GM23338 (cell line): ENCODE measurements at regions not wholly inside any gene's neighbourhood (a gene's known extent, or its start where the extent isn't known, plus 50 kb on each side); places are given as distances from the start of the nearest gene placed in this dataset.

Experiments used
- ATAC-seq: fragments of 200-7000 bp; cut with Tn5 transposase; 3 replicates; pipeline ENCODE4 v1.9.1; 2020
- DNase-seq: peaks from one replicate; pipeline ENCODE4 v3.0.0-alpha.2; 2015; ENCODE audit warnings: low spot score
- H2AFZ ChIP-seq: fragments of 200-600 bp; sonication (generic); 2 replicates; pipeline ENCODE4 v1.8.0; 2016; ENCODE audit warnings: antibody characterized with exemption, mild to moderate bottlenecking, moderate library complexity
- H3F3A ChIP-seq: fragments of 200-600 bp; sonication (generic); replicated peaks from 2 replicates; pipeline ENCODE4 v1.8.0; 2017; ENCODE audit warnings: antibody characterized with exemption, mixed run types, low read depth
- H3K27ac ChIP-seq: fragments of 200-600 bp; sonication (generic); 2 replicates; pipeline ENCODE4 v1.6.1; 2016; ENCODE audit warnings: low read depth
- H3K27me3 ChIP-seq: fragments of 200-600 bp; sonication (generic); 2 replicates; pipeline ENCODE4 v1.8.0; 2016; ENCODE audit warnings: mild to moderate bottlenecking, mixed run types, moderate library complexity; ENCODE audit not compliant: insufficient read depth
- H3K36me3 ChIP-seq: fragments of 200-600 bp; sonication (generic); 2 replicates; pipeline ENCODE4 v1.8.0; 2016; ENCODE audit warnings: mild to moderate bottlenecking; ENCODE audit not compliant: insufficient read depth
- H3K4me1 ChIP-seq: fragments of 200-600 bp; sonication (generic); 2 replicates; pipeline ENCODE4 v1.8.0; 2016; ENCODE audit warnings: mild to moderate bottlenecking, moderate library complexity; ENCODE audit not compliant: insufficient read depth
- H3K4me2 ChIP-seq: fragments of 200-600 bp; sonication (generic); 2 replicates; pipeline ENCODE4 v1.7.1; 2017; ENCODE audit warnings: mixed run types
- H3K4me3 ChIP-seq: fragments of 200-600 bp; sonication (generic); 2 replicates; pipeline ENCODE4 v1.6.1; 2016; ENCODE audit warnings: mixed run types
- H3K79me2 ChIP-seq: fragments of 200-600 bp; sonication (generic); replicated peaks from 2 replicates; pipeline ENCODE4 v1.8.0; 2017; ENCODE audit warnings: mild to moderate bottlenecking; ENCODE audit not compliant: insufficient read depth
- H3K9me2 ChIP-seq: fragments of 200-600 bp; sonication (generic); 2 replicates; pipeline ENCODE4 v1.8.0; 2017; ENCODE audit not compliant: insufficient read depth
- H4K20me1 ChIP-seq: fragments of 200-600 bp; sonication (generic); replicated peaks from 2 replicates; pipeline ENCODE4 v1.8.0; 2017; ENCODE audit warnings: mild to moderate bottlenecking; ENCODE audit not compliant: insufficient read depth
- H3K27ac Mint-ChIP-seq: 2 replicates; pipeline ENCODE4 v1.8.0; 2020; ENCODE audit warnings: inconsistent platforms, mild to moderate bottlenecking, moderate library complexity, mixed read lengths
- H3K27me3 Mint-ChIP-seq: 3 replicates; pipeline ENCODE4 v1.8.0; 2022; ENCODE audit warnings: low read depth, mild to moderate bottlenecking, moderate library complexity, mixed read lengths, inconsistent platforms; ENCODE audit not compliant: insufficient read depth, poor library complexity
- H3K36me3 Mint-ChIP-seq: 3 replicates; pipeline ENCODE4 v1.8.0; 2021; ENCODE audit warnings: low read depth, mild to moderate bottlenecking, inconsistent platforms, moderate library complexity, mixed read lengths
- H3K4me1 Mint-ChIP-seq: 3 replicates; pipeline ENCODE4 v1.8.0; 2020; ENCODE audit warnings: mild to moderate bottlenecking, inconsistent platforms, mixed read lengths
- H3K4me3 Mint-ChIP-seq: 3 replicates; pipeline ENCODE4 v1.8.0; 2021; ENCODE audit warnings: moderate library complexity, mild to moderate bottlenecking, inconsistent platforms, mixed read lengths
- H3K9me3 Mint-ChIP-seq: 3 replicates; pipeline ENCODE4 v1.8.0; 2020; ENCODE audit warnings: moderate library complexity, mild to moderate bottlenecking, inconsistent platforms, mixed read lengths
- CREB1 ChIP-seq: fragments of 250-450 bp; sonication (Bioruptor Pico); IDR thresholded peaks from 2 replicates; pipeline ENCODE4 v1.5.0; 2020; ENCODE audit warnings: low read depth, mild to moderate bottlenecking, moderate library complexity
- CTCF ChIP-seq, 2 experiments: fragments of 200-600 bp in 1 of 2; sonication (generic) in 1 of 2; conservative IDR thresholded peaks; 2 replicates each; pipeline versions ENCODE4 v1.5.1 to v1.6.1; 2016 to 2017; ENCODE audit warnings: antibody characterized with exemption in 2 of 2, low read depth in 2 of 2, mild to moderate bottlenecking in 2 of 2, moderate library complexity in 1 of 2
- ETS1 ChIP-seq: IDR thresholded peaks from 2 replicates; pipeline ENCODE4 v1.6.1; 2016; ENCODE audit warnings: antibody characterized with exemption
- EZH2 ChIP-seq: fragments of 200-600 bp; sonication (generic); IDR thresholded peaks from one replicate; pipeline ENCODE4 v1.8.0; 2017; ENCODE audit warnings: antibody characterized with exemption, mild to moderate bottlenecking, low read depth; ENCODE audit not compliant: unreplicated experiment
- REST ChIP-seq: IDR thresholded peaks from one replicate; pipeline ENCODE4 v1.6.1; 2018; ENCODE audit warnings: antibody characterized with exemption; ENCODE audit not compliant: unreplicated experiment
- ZNF331 ChIP-seq: fragments of 250-450 bp; sonication (Bioruptor Pico); IDR thresholded peaks from 2 replicates; pipeline ENCODE4 v1.5.0; 2020; ENCODE audit warnings: low read depth, mild to moderate bottlenecking, moderate library complexity
- ZNF462 ChIP-seq: fragments of 250-450 bp; sonication (Bioruptor Pico); IDR thresholded peaks from 2 replicates; pipeline ENCODE4 v1.5.0; 2020; ENCODE audit warnings: mild to moderate bottlenecking, moderate library complexity

- no peak for TF ChIP-seq CTCF (conservative IDR thresholded peaks at IDR 0.05; ENCODE audit: low read depth in 2 of 2)
- no peak for TF ChIP-seq EZH2
Measured at GRCh38 chr18:54023471-54023870, 201.0 kb downstream of the MBD2 start (continued).

GRCh38 chr18:54020966-54021365, 203.5 kb downstream of the MBD2 start:
- H3K27me3 ChIP-seq: no peaks in the 10 kb centered on the region
- no peak for TF ChIP-seq ZNF331 (CRISPR knock-in tag)
- no peak overlapping the region for H3K4me3 Mint-ChIP-seq
- H3K4me3 ChIP-seq: no peak overlapping the region
- H3K27ac ChIP-seq: no peak overlapping the region
- no peaks in the 10 kb centered on the region for H3K36me3 Mint-ChIP-seq
- no peaks in the 10 kb centered on the region for H3K36me3 ChIP-seq
- no peak overlapping the region for H3K27ac Mint-ChIP-seq
- no peaks in the 10 kb centered on the region; the same call in 2 of the 3 replicates for H3K4me1 Mint-ChIP-seq
- H4K20me1 ChIP-seq: no peaks in the 10 kb centered on the region
- H3K9me2 ChIP-seq: peaks cover 16% of the 10 kb centered on the region
- no peak for DNase-seq
- no peaks in the 10 kb centered on the region for H3K9me3 Mint-ChIP-seq
- H3F3A ChIP-seq: no peaks in the 10 kb centered on the region
- H2AFZ ChIP-seq: no peak overlapping the region
- H3K4me2 ChIP-seq: no peak overlapping the region
- peaks cover 6% of the 10 kb centered on the region for H3K27me3 Mint-ChIP-seq
- no peaks in the 10 kb centered on the region for H3K4me1 ChIP-seq
- H3K79me2 ChIP-seq: no peaks in the 10 kb centered on the region
- ATAC-seq: no peak

GRCh38 chr18:54020156-54020745, 204.2 kb downstream of the MBD2 start:
- no peaks in the 10 kb centered on the region for H3K79me2 ChIP-seq
- no peaks in the 10 kb centered on the region for H3K4me1 ChIP-seq
- H3K36me3 ChIP-seq: no peaks in the 10 kb centered on the region
- H4K20me1 ChIP-seq: no peaks in the 10 kb centered on the region
- Mint-ChIP-seq H3K36me3 (no peaks in the 10 kb centered on the region), H3K4me3 (no peak overlapping the region), H3K9me3 (no peaks in the 10 kb centered on the region), H3K27me3 (peaks cover 1% of the 10 kb centered on the region), H3K27ac (no peak overlapping the region), H3K4me1 (no peaks in the 10 kb centered on the region; the same call in 2 of the 3 replicates)
- H3K4me3 ChIP-seq: no peak overlapping the region
- H3F3A ChIP-seq: no peaks in the 10 kb centered on the region
- no peaks in the 10 kb centered on the region for H3K27me3 ChIP-seq
- ATAC-seq (no peak), DNase-seq (no peak)
- H2AFZ ChIP-seq: no peak overlapping the region
- no peak overlapping the region for H3K27ac ChIP-seq
- H3K9me2 ChIP-seq: peaks cover 14% of the 10 kb centered on the region
- H3K4me2 ChIP-seq: no peak overlapping the region
- TF ChIP-seq REST (no peak), CREB1 (CRISPR knock-in tag) (no peak), ZNF462 (no peak), ETS1 (no peak)
